Activated T-cell treated with anti-CD3 and anti-CD28 coated beads, Interleukin-2, amount 50 U/mL, for 1 hour (primary cell): ENCODE measurements at regions not wholly inside any gene's neighbourhood (a gene's known extent, or its start where the extent isn't known, plus 50 kb on each side); places are given as distances from the start of the nearest gene placed in this dataset.
"Not testable (repeated sequence)": the region's sequence is repeated elsewhere in the genome, so short reads cannot be mapped to it uniquely, and the experiment has no call there.

Source experiments
- DNase-seq: peaks from one replicate; pipeline ENCODE4 v3.0.0-alpha.2; 2020

DNA sequence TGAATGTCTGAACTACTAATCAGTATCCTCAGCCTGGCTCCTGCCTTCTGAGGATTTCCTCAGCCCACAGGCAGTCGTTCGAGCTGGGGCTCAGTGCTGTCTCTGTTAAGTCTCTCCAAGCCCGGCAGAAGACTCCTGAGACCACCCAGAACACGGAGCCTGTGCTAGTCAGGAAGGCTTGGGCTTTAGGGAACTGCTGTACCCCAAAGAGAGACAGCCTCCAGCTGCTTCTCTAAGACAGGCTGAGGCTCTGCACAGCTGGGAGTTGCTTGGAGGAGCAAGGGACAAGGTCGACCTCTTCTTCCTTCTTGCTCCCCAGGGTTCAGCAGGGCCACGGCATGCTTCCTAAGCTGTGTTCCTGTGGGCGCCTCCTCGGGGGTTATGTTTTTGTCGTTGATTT, 283.4 kb upstream of the MYT1L start:
- DNase-seq, result no peak

DNA sequence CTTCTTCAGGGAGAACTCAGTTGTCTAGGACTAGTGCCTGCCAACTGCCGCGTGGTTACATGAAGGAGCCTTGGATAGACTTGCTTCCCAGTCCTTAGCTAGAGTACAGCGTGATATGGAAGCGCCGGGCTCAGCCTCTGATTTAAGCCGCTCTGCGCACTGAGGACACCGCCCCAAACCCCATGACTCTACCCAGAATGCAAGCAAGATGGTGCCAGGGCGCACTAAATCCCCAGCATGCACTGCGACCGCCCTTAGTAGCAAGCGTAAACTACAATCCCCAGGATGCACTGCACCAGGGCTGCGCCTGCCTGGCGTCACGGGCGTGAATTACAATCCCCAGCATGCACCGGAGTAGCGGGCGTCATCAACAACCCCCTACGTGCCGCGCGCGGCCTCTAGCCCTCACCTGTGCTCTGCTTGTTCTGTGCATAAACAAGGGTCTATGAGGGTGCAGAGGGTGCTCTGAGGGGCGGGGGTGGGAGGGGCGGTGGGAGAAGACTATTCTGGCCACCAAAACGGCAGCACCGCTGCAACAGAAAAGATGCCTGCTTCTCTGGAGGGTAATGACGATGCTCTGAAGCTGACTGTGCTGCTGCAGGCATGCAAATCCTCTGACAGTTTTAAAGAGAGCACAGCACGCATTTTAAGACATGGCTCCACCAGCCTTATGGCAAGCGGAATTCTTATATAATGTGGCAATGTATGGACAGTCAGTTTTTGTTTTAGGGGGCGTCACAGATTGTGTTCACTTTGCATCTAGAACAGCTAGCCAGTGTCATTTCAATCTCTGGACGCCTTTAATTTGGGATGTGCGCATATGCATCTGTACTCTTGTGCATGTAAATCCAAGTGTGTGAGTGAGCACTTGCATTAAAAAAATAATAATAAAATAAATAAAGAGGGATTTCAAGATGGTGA, 282.5 kb upstream of the MYT1L start:
- DNase-seq, result peak; percentile 83

- DNase-seq, result no peak
Measured at GRCh38 chr2:2610751-2611150, 279.7 kb upstream of the MYT1L start.

DNA sequence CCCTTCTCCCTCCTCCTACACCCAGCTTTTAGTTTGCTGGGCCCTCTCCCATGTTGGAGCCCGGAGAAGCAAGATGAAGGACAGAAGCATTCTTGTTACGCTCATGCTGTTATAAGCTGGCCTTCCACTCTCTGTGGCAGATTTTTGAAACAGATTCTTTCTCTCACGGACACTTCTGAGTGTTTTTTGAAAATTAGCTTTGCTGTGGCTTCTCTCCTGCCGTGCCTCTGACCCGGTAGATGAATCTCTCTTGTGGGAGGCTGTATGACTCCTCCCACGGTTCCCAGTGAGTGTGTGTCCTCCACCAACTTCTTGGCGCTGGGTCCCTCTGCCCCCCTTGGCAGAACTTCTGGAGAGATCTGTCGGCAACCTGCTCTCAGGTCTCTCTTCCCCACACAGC, 269.3 kb upstream of the MYT1L start:
- no peak for DNase-seq

DNA sequence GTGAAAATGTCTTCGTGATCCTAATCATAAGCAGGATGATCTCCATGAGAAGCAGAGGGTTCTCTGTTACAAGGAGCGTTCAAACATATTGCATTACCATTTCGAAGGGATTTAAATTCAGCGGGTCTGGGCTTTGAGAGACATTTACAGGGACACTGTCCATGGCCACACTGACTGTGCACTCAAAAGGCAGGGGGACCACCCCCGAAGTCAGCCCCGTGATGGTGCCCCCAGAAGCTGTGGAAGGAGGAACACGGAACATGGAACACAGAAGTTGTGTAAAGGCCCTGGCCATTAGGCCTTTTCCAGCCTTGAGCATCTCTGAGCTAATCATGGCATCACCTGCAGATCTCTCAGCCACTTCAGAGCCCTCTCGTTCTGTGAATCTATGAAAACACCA, 268.4 kb upstream of the MYT1L start:
- DNase-seq, result no peak

GRCh38 chr2:2597712-2598111, 266.6 kb upstream of the MYT1L start:
- DNase-seq, result no peak

- DNase-seq, result no peak
Measured at GRCh38 chr2:2591542-2591940, 260.5 kb upstream of the MYT1L start.

GRCh38 chr2:2590841-2591541, 259.9 kb upstream of the MYT1L start:
- no peak for DNase-seq

- DNase-seq, result no peak
Measured at GRCh38 chr2:2590141-2590540, 259.1 kb upstream of the MYT1L start.

DNA sequence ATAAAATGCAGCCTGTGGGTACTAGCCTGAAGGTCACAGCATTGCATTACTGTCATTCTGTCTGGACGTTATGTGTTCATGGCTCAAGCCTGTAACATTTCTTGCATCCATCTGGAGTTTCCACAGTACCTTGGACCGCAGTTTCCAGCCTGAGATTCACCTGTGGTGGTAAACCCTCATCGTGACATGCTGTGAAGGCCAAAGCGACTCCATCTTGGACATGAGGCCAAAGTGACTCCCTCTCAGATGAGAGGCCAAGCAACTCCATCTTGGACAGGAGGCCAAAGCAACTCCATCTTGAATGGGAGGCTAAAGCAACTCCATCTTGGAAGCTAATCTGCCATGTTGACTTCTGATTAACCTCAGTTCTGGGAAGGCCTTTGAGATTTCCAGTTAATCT, 257.7 kb upstream of the MYT1L start:
- DNase-seq, result no peak

DNA sequence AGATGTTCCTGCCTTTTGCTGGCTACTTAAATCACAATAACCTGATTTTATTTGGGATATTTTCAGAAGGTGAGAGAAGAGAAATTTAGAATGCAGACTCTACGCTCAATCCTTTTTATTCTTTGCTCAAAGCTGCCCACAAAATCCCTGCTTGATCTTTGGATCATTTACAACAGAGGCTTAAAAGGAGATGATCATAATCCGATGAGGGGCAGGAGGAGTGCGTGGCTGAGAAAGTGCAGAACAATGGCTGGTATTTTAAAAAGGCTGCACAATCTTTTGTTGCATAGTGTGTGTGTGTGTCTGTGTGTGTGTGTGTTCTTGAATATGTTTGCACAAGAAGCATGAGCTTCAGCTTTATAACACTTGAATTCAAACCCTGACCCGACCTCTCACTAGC, 256.3 kb upstream of the MYT1L start:
- no peak for DNase-seq

DNA sequence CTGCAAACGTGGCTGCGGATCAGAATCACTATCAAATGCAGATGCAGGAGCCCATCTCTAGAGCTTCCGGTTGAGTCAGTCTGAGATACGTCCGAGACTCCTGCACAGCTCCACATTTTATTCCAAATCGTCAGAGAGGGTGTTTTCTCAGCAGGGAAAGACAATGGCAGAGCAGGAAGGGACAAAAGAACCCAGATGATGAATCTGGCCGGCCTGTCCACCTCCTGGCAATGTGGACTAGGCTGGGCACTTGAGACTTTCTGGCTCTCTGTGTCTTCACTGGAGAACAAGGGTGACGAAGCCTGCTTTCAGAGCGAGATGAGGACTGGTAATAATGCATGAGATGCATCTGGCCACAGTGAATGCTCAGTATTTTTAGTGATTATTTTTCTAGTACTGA, 255.9 kb upstream of the MYT1L start:
- no peak for DNase-seq

DNA sequence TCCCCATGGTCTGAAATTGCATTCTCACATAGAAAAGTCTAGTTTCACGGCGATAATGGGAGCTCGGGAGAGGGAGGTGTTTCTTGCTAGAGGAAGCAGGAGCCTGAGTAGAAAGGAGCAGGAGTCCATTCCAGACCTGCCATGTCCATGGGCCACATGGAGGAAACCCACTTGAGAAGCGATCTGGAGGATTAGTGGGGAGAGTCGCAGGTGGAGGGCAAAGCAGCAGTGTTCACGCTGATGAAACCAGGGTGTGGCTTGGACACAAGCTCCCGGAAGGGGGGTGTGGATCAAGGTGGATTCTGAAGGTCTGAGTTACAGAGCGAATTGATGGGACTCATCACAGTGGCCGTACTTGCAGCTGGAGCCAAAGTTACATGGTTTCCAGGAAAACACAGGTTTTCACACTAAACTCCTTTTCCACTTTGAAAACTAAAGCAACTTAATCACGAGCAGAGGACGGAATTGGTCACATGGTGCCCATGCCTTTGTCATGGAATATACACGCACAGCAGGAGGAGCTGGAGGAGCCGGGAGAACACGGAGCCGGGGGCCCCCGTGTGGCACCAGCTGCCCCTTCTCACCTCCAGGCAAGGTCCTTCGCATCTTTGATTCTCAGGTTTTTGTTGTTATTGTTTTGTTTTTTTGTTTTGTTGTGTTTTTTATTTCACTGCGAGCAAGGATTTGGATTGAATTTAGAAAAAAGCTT, 255.1 kb upstream of the MYT1L start:
- DNase-seq, result no peak

GRCh38 chr2:2582998-2583545, 252.0 kb upstream of the MYT1L start:
- DNase-seq, result no peak

- no peak for DNase-seq
Measured at GRCh38 chr2:2581331-2582159, 250.5 kb upstream of the MYT1L start.

DNA sequence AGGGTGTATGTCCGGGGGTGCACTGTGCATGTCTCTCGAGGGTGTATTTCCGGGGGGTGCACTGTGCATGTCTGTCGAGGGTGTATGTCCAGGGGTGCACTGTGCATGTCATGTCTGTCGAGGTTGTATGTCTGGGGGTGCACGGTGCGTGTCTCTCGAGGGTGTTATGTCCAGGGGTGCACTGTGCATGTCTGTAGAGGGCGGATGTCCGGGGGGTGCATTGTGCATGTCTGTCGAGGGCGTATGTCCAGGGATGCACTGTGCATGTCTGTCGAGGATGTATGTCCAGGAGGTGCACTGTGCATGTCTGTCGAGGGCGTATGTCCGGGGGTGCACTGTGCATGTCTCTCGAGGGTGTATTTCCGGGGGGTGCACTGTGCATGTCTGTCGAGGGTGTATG, 249.8 kb upstream of the MYT1L start:
- DNase-seq, result not testable (repeated sequence)

- no peak for DNase-seq
Measured at GRCh38 chr2:2580341-2580740, 249.3 kb upstream of the MYT1L start.

DNA sequence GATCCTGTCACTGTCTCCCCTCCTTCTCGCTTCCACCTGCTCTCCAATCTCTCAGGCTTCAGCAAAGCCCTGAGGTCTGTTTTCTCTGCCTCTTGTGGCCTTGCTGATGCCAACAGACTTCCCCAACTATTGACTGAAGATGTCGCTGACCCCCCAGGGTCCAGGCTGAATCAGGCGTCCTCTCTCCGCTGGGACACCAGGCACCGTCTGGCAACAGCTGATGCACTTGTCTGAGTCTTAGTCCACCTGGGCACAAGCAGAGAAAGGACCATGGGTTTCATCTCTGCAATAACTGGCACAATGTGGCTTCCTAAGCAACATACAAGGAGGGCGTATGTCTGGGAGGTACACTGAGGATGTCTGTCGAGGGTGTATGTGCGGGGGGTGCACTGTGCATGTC, 248.7 kb upstream of the MYT1L start:
- no peak for DNase-seq

DNA sequence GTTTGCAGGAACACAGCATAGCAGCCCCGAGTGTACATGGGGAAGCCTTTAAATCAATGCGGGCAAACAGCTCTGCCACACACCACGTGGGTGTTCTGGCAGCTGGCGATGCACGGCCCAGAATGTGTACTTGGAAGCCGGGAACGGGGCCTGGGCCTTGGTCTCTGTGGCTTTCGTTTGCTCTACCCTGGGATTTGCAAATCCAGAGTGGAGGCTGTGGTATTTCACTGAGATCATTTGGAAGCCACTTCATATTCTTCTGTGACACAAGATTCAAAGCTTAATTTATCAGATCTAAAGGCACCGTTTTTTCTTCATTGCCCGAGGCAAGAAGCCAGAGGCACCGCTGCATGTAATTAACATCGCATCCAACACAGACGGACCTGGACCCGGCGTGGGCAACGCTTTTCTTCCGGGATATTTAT, 246.3 kb upstream of the MYT1L start:
- no peak for DNase-seq

GRCh38 chr2:2575870-2576386, 244.9 kb upstream of the MYT1L start:
- no peak for DNase-seq

DNA sequence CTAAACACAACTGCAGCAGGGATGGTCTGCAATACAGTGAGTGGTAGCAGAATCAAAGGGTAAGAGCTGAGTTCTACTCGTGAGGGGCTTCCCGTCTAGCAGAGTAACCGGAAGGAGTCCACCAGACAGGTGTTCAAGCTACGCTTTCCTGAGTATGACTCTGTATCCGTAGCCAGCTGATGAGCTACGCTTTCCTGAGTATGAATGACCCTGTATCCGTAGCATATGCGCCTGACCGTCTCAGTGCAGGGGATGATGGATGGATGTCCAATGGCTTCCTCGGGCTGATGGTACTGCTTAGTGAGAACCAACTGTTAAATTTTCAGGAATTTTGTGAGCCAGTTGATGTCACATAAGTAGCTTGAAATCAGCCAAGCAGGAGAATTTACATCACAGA, 244.1 kb upstream of the MYT1L start:
- no peak for DNase-seq
